ENCODE measurements at regions not wholly inside any gene's neighbourhood (a gene's known extent, or its start where the extent isn't known, plus 50 kb on each side); places are given as distances from the start of the nearest gene placed in this dataset.

GRCh38 chr1:95991787-95992520, 729.6 kb upstream of the PTBP2 start:
- no peaks in the 10 kb centered on the region for H3K36me3 Mint-ChIP-seq (ENCODE audit: low read depth, unreplicated experiment)

GRCh38 chr1:95994643-95995042, 726.9 kb upstream of the PTBP2 start:
- H3K9me3 Mint-ChIP-seq (ENCODE audit: unreplicated experiment) = no peaks in the 10 kb centered on the region
- FAIRE-seq (no peak), DNase-seq (ENCODE audit: low read depth) (no peak)
- Histone ChIP-seq H2AFZ (ENCODE audit: low read depth, low read length) (no peak overlapping the region), H3K79me2 (ENCODE audit: insufficient read depth, low read length) (no peaks in the 10 kb centered on the region), H3K36me3 (ENCODE audit: insufficient read depth, low read length) (no peaks in the 10 kb centered on the region), H4K20me1 (ENCODE audit: insufficient read depth, low read length) (no peaks in the 10 kb centered on the region), H3K27ac (ENCODE audit: low read depth, low read length) (no peak overlapping the region), H3K4me1 (ENCODE audit: insufficient read depth, low read length) (no peaks in the 10 kb centered on the region), H3K27me3 (ENCODE audit: insufficient read depth, low read length) (no peaks in the 10 kb centered on the region), H3K4me3 (ENCODE audit: insufficient read depth, low read depth, low read length) (no peak overlapping the region), H3K9me3 (ENCODE audit: insufficient read depth, low read depth, low read length) (no peaks in the 10 kb centered on the region), H3K4me2 (ENCODE audit: low read length) (no peak overlapping the region), H3K9ac (ENCODE audit: low read length) (no peak overlapping the region)
- H3K4me1 Mint-ChIP-seq (ENCODE audit: low read depth, unreplicated experiment) = no peaks in the 10 kb centered on the region
- TF ChIP-seq CTCF (IDR thresholded peaks at IDR 0.05; ENCODE audit: insufficient read depth, low read depth, low read length) = no peak
- TF ChIP-seq EZH2 (IDR thresholded peaks at IDR 0.05; ENCODE audit: insufficient read depth, low read length) = no peak
- H3K4me3 Mint-ChIP-seq (ENCODE audit: unreplicated experiment) = no peak overlapping the region
- H3K27ac Mint-ChIP-seq (ENCODE audit: unreplicated experiment) = no peak overlapping the region
- no peaks in the 10 kb centered on the region for H3K36me3 Mint-ChIP-seq (ENCODE audit: low read depth, unreplicated experiment)
- no peaks in the 10 kb centered on the region for H3K27me3 Mint-ChIP-seq (ENCODE audit: low read depth, unreplicated experiment)

More at GRCh38 chr1:95991787-95992520, 729.6 kb upstream of the PTBP2 start:
- H3K27me3 ChIP-seq (ENCODE audit: insufficient read depth, low read length) = no peaks in the 10 kb centered on the region
- no peak for TF ChIP-seq EZH2 (IDR thresholded peaks at IDR 0.05; ENCODE audit: insufficient read depth, low read length)
- TF ChIP-seq CTCF (IDR thresholded peaks at IDR 0.05; ENCODE audit: insufficient read depth, low read depth, low read length) = no peak
- H2AFZ ChIP-seq (ENCODE audit: low read depth, low read length) = no peak overlapping the region
- H3K27ac Mint-ChIP-seq (ENCODE audit: unreplicated experiment) = no peak overlapping the region
- H3K36me3 ChIP-seq (ENCODE audit: insufficient read depth, low read length) = no peaks in the 10 kb centered on the region
- H3K79me2 ChIP-seq (ENCODE audit: insufficient read depth, low read length) = no peaks in the 10 kb centered on the region
- no peaks in the 10 kb centered on the region for H3K27me3 Mint-ChIP-seq (ENCODE audit: low read depth, unreplicated experiment)
- H3K4me1 ChIP-seq (ENCODE audit: insufficient read depth, low read length) = no peaks in the 10 kb centered on the region
- no peak overlapping the region for H3K4me2 ChIP-seq (ENCODE audit: low read length)
- no peaks in the 10 kb centered on the region for H3K9me3 Mint-ChIP-seq (ENCODE audit: unreplicated experiment)
- FAIRE-seq = no peak
- H3K4me3 ChIP-seq (ENCODE audit: insufficient read depth, low read depth, low read length) = no peak overlapping the region
- no peak overlapping the region for H3K27ac ChIP-seq (ENCODE audit: low read depth, low read length)
- H3K9me3 ChIP-seq (ENCODE audit: insufficient read depth, low read depth, low read length) = no peaks in the 10 kb centered on the region
- no peak overlapping the region for H3K9ac ChIP-seq (ENCODE audit: low read length)
- H3K4me1 Mint-ChIP-seq (ENCODE audit: low read depth, unreplicated experiment) = no peaks in the 10 kb centered on the region
- DNase-seq (ENCODE audit: low read depth) = no peak
- no peaks in the 10 kb centered on the region for H4K20me1 ChIP-seq (ENCODE audit: insufficient read depth, low read length)
- H3K4me3 Mint-ChIP-seq (ENCODE audit: unreplicated experiment) = no peak overlapping the region

- no peak overlapping the region for H3K9ac ChIP-seq (ENCODE audit: low read length)
- H3K4me3 ChIP-seq (ENCODE audit: insufficient read depth, low read depth, low read length) = no peak overlapping the region
- Mint-ChIP-seq H3K4me3 (ENCODE audit: unreplicated experiment) (no peak overlapping the region), H3K4me1 (ENCODE audit: low read depth, unreplicated experiment) (no peaks in the 10 kb centered on the region), H3K27me3 (ENCODE audit: low read depth, unreplicated experiment) (no peaks in the 10 kb centered on the region), H3K36me3 (ENCODE audit: low read depth, unreplicated experiment) (no peaks in the 10 kb centered on the region), H3K9me3 (ENCODE audit: unreplicated experiment) (no peaks in the 10 kb centered on the region), H3K27ac (ENCODE audit: unreplicated experiment) (no peak overlapping the region)
- no peaks in the 10 kb centered on the region for H3K36me3 ChIP-seq (ENCODE audit: insufficient read depth, low read length)
- H3K27ac ChIP-seq (ENCODE audit: low read depth, low read length) = no peak overlapping the region
- no peak overlapping the region for H2AFZ ChIP-seq (ENCODE audit: low read depth, low read length)
- H3K27me3 ChIP-seq (ENCODE audit: insufficient read depth, low read length) = no peaks in the 10 kb centered on the region
- no peaks in the 10 kb centered on the region for H3K79me2 ChIP-seq (ENCODE audit: insufficient read depth, low read length)
- TF ChIP-seq CTCF (IDR thresholded peaks at IDR 0.05; ENCODE audit: insufficient read depth, low read depth, low read length) = no peak
- no peak for TF ChIP-seq EZH2 (IDR thresholded peaks at IDR 0.05; ENCODE audit: insufficient read depth, low read length)
- no peaks in the 10 kb centered on the region for H3K4me1 ChIP-seq (ENCODE audit: insufficient read depth, low read length)
- FAIRE-seq (no peak), DNase-seq (ENCODE audit: low read depth) (no peak)
- no peaks in the 10 kb centered on the region for H3K9me3 ChIP-seq (ENCODE audit: insufficient read depth, low read depth, low read length)
- H4K20me1 ChIP-seq (ENCODE audit: insufficient read depth, low read length) = no peaks in the 10 kb centered on the region
- no peak overlapping the region for H3K4me2 ChIP-seq (ENCODE audit: low read length)
These were observed 719.4 kb upstream of the PTBP2 start for GRCh38 chr1:96002201-96002600.

Measured in astrocyte (in vitro differentiated cells and primary cell).